Thyroid gland (tissue), 4 donors: ENCODE measurements at regions not wholly inside any gene's neighbourhood (a gene's known extent, or its start where the extent isn't known, plus 50 kb on each side); places are given as distances from the start of the nearest gene placed in this dataset.

Experiments
- DNase-seq, 2 donors: peaks; one replicate each; pipeline ENCODE4 v3.0.0-alpha.2; 2019
- H3K27ac ChIP-seq, 3 donors: fragments of 200-600 bp; sonication (generic); 1 replicate in 2 of 3; 2 replicates in 1 of 3; pipeline ENCODE4 v1.5.1; 2016 to 2019; ENCODE audit warnings: mild to moderate bottlenecking in 1 of 3, moderate library complexity in 1 of 3
- H3K27me3 ChIP-seq: fragments of 200-600 bp; sonication (generic); one replicate; pipeline ENCODE4 v1.5.1; 2019
- H3K36me3 ChIP-seq, 2 donors: fragments of 200-600 bp; sonication (generic); one replicate each; pipeline ENCODE4 v1.5.1; 2016 to 2019
- H3K4me1 ChIP-seq, 2 donors: fragments of 200-600 bp; sonication (generic); one replicate each; pipeline ENCODE4 v1.5.1; 2017 to 2019
- H3K4me3 ChIP-seq, 3 donors: fragments of 200-600 bp; sonication (generic); replicated peaks in 1 of 3; 1 replicate in 2 of 3; 2 replicates in 1 of 3; pipeline ENCODE4 v1.5.1; 2016; ENCODE audit warnings: mild to moderate bottlenecking in 1 of 3
- H3K9me3 ChIP-seq: fragments of 200-600 bp; sonication (generic); one replicate; pipeline ENCODE4 v1.5.1; 2017
- CTCF ChIP-seq, 6 experiments: fragments of 200-600 bp in 3 of 6; fragments of 450-650 bp in 3 of 6; sonication (generic) in 3 of 6; IDR thresholded peaks; one replicate each; pipeline ENCODE4 v1.5.1; 2016 to 2019; ENCODE audit warnings: antibody characterized with exemption in 6 of 6, mild to moderate bottlenecking in 2 of 6, inconsistent platforms in 1 of 6, moderate library complexity in 1 of 6
- POLR2A ChIP-seq, 2 donors: fragments of 450-650 bp; IDR thresholded peaks; one replicate each; pipeline ENCODE4 v1.6.1; 2017; ENCODE audit warnings: antibody characterized with exemption in 2 of 2, mild to moderate bottlenecking in 2 of 2, moderate library complexity in 1 of 2
- WGBS, 2 donors: methylation state at CpG; one replicate each; pipeline ENCODE4 v1.1.5; 2017; 5-methylcytosine and 5-hydroxymethylcytosine counted together
- intact Hi-C: fragments of 100-400 bp; cut with DNase I; formaldehyde crosslinking; loops from one replicate; pipeline ENCODE4 v1.15.1; 2023

DNA sequence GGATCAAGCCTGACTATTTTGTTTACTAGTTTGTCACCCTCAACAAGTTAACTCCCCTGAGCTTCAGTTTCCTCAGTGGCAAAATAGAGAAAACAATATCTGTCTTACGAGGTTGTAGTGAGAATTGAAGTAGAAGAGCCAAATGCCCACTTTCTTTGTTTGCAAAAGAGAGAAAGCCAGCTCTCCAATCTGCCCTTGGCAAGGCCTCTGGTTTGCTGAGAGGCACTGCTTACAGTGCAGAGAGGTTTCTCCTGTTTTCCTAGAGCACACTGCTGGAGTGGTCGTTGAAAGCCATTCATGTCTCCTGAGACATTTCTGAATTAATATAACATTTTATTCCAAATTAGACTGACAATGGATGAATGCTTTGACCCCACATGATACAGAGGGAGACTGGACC is 260.5 kb upstream of the IGF1R start:
- Histone ChIP-seq H3K4me3 (no peak overlapping the region), H3K4me1 (peaks cover 0 to 5% of the 10 kb centered on the region in 2 donors), H3K27ac (no peak overlapping the region), H3K36me3 (no peaks in the 10 kb centered on the region), H3K9me3 (no peaks in the 10 kb centered on the region), H3K27me3 (no peaks in the 10 kb centered on the region)
- TF ChIP-seq POLR2A (IDR thresholded peaks at IDR 0.05) (no peak), CTCF (IDR thresholded peaks at IDR 0.05) (no peak)
- intact Hi-C loops, result no loop called here
- peak; percentile 33 to 51 for DNase-seq
- 19 to 23% methylated on average over 2 of the region's 2 CpGs for WGBS, 2 donors

- DNase-seq, result no peak
- Histone ChIP-seq H3K9me3 (no peaks in the 10 kb centered on the region), H3K27me3 (no peaks in the 10 kb centered on the region), H3K4me1 (peaks cover 0 to 5% of the 10 kb centered on the region in 2 donors), H3K4me3 (no peak overlapping the region), H3K27ac (no peak overlapping the region), H3K36me3 (no peaks in the 10 kb centered on the region)
- WGBS, 2 donors, result 73 to 90% methylated on average over 7 of the region's 7 CpGs
- TF ChIP-seq CTCF (IDR thresholded peaks at IDR 0.05), result no peak
- TF ChIP-seq POLR2A (IDR thresholded peaks at IDR 0.05), result no peak
- intact Hi-C loops, result no loop called here
Measured at GRCh38 chr15:98390946-98391530, 257.3 kb upstream of the IGF1R start.

- Histone ChIP-seq H3K9me3 (no peaks in the 10 kb centered on the region), H3K4me1 (peaks cover 0 to 5% of the 10 kb centered on the region in 2 donors), H3K36me3 (no peaks in the 10 kb centered on the region), H3K27me3 (no peaks in the 10 kb centered on the region), H3K27ac (no peak overlapping the region), H3K4me3 (no peak overlapping the region)
- TF ChIP-seq CTCF (IDR thresholded peaks at IDR 0.05) (no peak), POLR2A (IDR thresholded peaks at IDR 0.05) (no peak)
- DNase-seq, result no peak
- 88 to 92% methylated on average over 7 of the region's 7 CpGs for WGBS, 2 donors
- intact Hi-C loops, result no loop called here
Measured at GRCh38 chr15:98391568-98391967, 256.8 kb upstream of the IGF1R start.

- H3K27me3 ChIP-seq, result no peaks in the 10 kb centered on the region
- 82 to 84% methylated on average over 9 of the region's 9 CpGs for WGBS, 2 donors
- TF ChIP-seq POLR2A (IDR thresholded peaks at IDR 0.05) (no peak), CTCF (IDR thresholded peaks at IDR 0.05) (no peak)
Measured at GRCh38 chr15:98393471-98393870, 254.9 kb upstream of the IGF1R start.

GRCh38 chr15:98394546-98394945 is 253.8 kb upstream of the IGF1R start:
- H3K27ac ChIP-seq, result no peak overlapping the region
- DNase-seq, result no peak
- H3K36me3 ChIP-seq, result no peaks in the 10 kb centered on the region
- 81 to 82% methylated on average over 10 of the region's 10 CpGs for WGBS, 2 donors
- H3K9me3 ChIP-seq, result no peaks in the 10 kb centered on the region
- intact Hi-C loops, result no loop called here
- TF ChIP-seq CTCF (IDR thresholded peaks at IDR 0.05) (no peak), POLR2A (IDR thresholded peaks at IDR 0.05) (no peak)
- H3K4me3 ChIP-seq, result no peak overlapping the region
- no peaks in the 10 kb centered on the region for H3K4me1 ChIP-seq
- H3K27me3 ChIP-seq, result no peaks in the 10 kb centered on the region

More at GRCh38 chr15:98393471-98393870, 254.9 kb upstream of the IGF1R start:
- H3K4me3 ChIP-seq, result no peak overlapping the region
- no peaks in the 10 kb centered on the region for H3K9me3 ChIP-seq
- H3K27ac ChIP-seq, result no peak overlapping the region
- no peak for DNase-seq
- intact Hi-C loops, result no loop called here
- no peaks in the 10 kb centered on the region for H3K4me1 ChIP-seq
- no peaks in the 10 kb centered on the region for H3K36me3 ChIP-seq
